ENCODE measurements at regions not wholly inside any gene's neighbourhood (a gene's known extent, or its start where the extent isn't known, plus 50 kb on each side); places are given as distances from the start of the nearest gene placed in this dataset.

DNA sequence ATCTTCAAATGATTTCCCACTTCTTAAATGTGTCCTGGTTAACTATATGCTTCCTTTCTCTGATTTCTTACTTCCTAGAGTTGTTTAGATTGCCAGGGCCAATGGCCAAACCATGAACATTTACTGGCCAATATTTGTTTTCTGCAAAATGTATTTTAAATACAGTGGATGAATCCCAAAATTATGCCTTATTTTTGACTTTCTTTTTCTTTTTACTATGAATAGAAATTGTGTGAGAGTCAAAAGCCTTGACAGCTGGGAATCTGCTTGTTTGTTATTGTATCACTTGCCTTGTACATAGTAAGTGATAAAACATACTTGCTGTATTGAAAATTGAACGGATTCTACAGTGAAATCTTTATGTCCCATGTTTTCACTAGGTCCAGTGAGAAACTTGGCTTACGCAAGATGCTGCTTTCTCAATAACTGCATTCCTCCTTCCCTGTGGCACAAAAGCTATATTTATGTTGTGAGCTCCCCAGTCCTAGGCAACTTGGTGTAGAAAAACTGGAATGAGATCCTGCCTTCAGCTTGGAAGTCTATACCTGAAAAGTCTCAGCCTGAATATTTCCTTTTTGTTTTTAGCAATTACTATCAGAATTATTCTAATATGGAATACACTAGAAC, 295.2 kb downstream of the EPHA7 start:
- H3K27ac ChIP-seq (ENCODE audit: low read length) = no peak overlapping the region
- WGBS (ENCODE audit: insufficient coverage, insufficient read length) = no CpG with 5 or more reads among the region's 2 CpGs
- DNase-seq (ENCODE audit: low read depth, low spot score) = no peak

GRCh38 chr6:93123585-93123984, 295.8 kb downstream of the EPHA7 start:
- H3K27ac ChIP-seq (ENCODE audit: low read length) = no peak overlapping the region
- WGBS (ENCODE audit: insufficient coverage, insufficient read length) = no CpG with 5 or more reads among the region's 2 CpGs
- peak; percentile 9 for DNase-seq (ENCODE audit: low read depth, low spot score)
- H3K9me3 ChIP-seq (ENCODE audit: control insufficient read depth, insufficient read depth, low read length) = no peaks in the 10 kb centered on the region
- no peaks in the 10 kb centered on the region for H3K27me3 ChIP-seq (ENCODE audit: control insufficient read depth, insufficient read depth, low read length)
- no peak overlapping the region for H3K4me3 ChIP-seq (ENCODE audit: low read length)
- H3K4me1 ChIP-seq (ENCODE audit: control insufficient read depth, insufficient read depth, low read length) = no peaks in the 10 kb centered on the region; the same call in 1 of the 2 replicates
- H3K36me3 ChIP-seq (ENCODE audit: control insufficient read depth, insufficient read depth, low read length) = no peaks in the 10 kb centered on the region

More for the DNA sequence above, 295.2 kb downstream of the EPHA7 start:
- Histone ChIP-seq H3K9me3 (ENCODE audit: control insufficient read depth, insufficient read depth, low read length) (no peaks in the 10 kb centered on the region), H3K4me1 (ENCODE audit: control insufficient read depth, insufficient read depth, low read length) (no peaks in the 10 kb centered on the region; the same call in 1 of the 2 replicates), H3K4me3 (ENCODE audit: low read length) (no peak overlapping the region), H3K36me3 (ENCODE audit: control insufficient read depth, insufficient read depth, low read length) (no peaks in the 10 kb centered on the region), H3K27me3 (ENCODE audit: control insufficient read depth, insufficient read depth, low read length) (no peaks in the 10 kb centered on the region)

GRCh38 chr6:93120154-93120742, 299.1 kb downstream of the EPHA7 start:
- peak; percentile 5 for DNase-seq (ENCODE audit: low read depth, low spot score)
- Histone ChIP-seq H3K4me1 (ENCODE audit: control insufficient read depth, insufficient read depth, low read length) (no peaks in the 10 kb centered on the region; the same call in 1 of the 2 replicates), H3K27ac (ENCODE audit: low read length) (no peak overlapping the region), H3K36me3 (ENCODE audit: control insufficient read depth, insufficient read depth, low read length) (no peaks in the 10 kb centered on the region), H3K4me3 (ENCODE audit: low read length) (no peak overlapping the region), H3K27me3 (ENCODE audit: control insufficient read depth, insufficient read depth, low read length) (no peaks in the 10 kb centered on the region), H3K9me3 (ENCODE audit: control insufficient read depth, insufficient read depth, low read length) (no peaks in the 10 kb centered on the region)
- no CpG with 5 or more reads among the region's 1 CpG for WGBS (ENCODE audit: insufficient coverage, insufficient read length)

DNA sequence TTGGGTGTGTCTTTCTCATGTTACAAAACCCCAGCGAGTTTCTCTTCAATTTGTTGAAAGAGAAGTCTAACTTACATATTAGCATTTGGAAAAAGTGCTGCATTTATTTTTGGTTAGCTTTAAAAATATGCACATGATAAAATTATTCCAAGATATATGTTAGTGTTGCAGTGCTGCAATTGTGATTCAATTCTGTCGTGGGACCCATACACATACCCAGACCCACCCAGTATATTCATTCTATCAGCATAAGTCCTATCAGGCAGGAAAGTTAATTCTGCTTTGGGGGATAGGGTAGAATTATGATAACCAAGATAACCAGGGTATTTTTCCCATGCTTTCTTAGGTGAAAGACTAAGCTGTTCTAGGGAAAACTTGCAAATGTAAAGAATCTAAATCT, 313.5 kb downstream of the EPHA7 start:
- WGBS (ENCODE audit: insufficient coverage, insufficient read length) = no CpG with 5 or more reads among the region's 2 CpGs
- no peak for DNase-seq (ENCODE audit: low read depth, low spot score)
- H3K36me3 ChIP-seq (ENCODE audit: control insufficient read depth, insufficient read depth, low read length) = no peaks in the 10 kb centered on the region
- H3K9me3 ChIP-seq (ENCODE audit: control insufficient read depth, insufficient read depth, low read length) = no peaks in the 10 kb centered on the region
- no peaks in the 10 kb centered on the region for H3K27me3 ChIP-seq (ENCODE audit: control insufficient read depth, insufficient read depth, low read length)
- no peak overlapping the region for H3K27ac ChIP-seq (ENCODE audit: low read length)
- no peak overlapping the region for H3K4me3 ChIP-seq (ENCODE audit: low read length)
- no peaks in the 10 kb centered on the region for H3K4me1 ChIP-seq (ENCODE audit: control insufficient read depth, insufficient read depth, low read length)

- Histone ChIP-seq H3K27me3 (ENCODE audit: control insufficient read depth, insufficient read depth, low read length) (no peaks in the 10 kb centered on the region), H3K36me3 (ENCODE audit: control insufficient read depth, insufficient read depth, low read length) (no peaks in the 10 kb centered on the region), H3K4me1 (ENCODE audit: control insufficient read depth, insufficient read depth, low read length) (no peaks in the 10 kb centered on the region), H3K4me3 (ENCODE audit: low read length) (no peak overlapping the region), H3K27ac (ENCODE audit: low read length) (no peak overlapping the region), H3K9me3 (ENCODE audit: control insufficient read depth, insufficient read depth, low read length) (no peaks in the 10 kb centered on the region)
- no CpG with 5 or more reads among the region's 3 CpGs for WGBS (ENCODE audit: insufficient coverage, insufficient read length)
- no peak for DNase-seq (ENCODE audit: low read depth, low spot score)
These were observed 314.3 kb downstream of the EPHA7 start for GRCh38 chr6:93105017-93105416.

GRCh38 chr6:93104195-93104817, 315.1 kb downstream of the EPHA7 start:
- Histone ChIP-seq H3K4me1 (ENCODE audit: control insufficient read depth, insufficient read depth, low read length) (no peaks in the 10 kb centered on the region), H3K9me3 (ENCODE audit: control insufficient read depth, insufficient read depth, low read length) (no peaks in the 10 kb centered on the region), H3K36me3 (ENCODE audit: control insufficient read depth, insufficient read depth, low read length) (no peaks in the 10 kb centered on the region), H3K27ac (ENCODE audit: low read length) (no peak overlapping the region), H3K4me3 (ENCODE audit: low read length) (no peak overlapping the region), H3K27me3 (ENCODE audit: control insufficient read depth, insufficient read depth, low read length) (no peaks in the 10 kb centered on the region)
- DNase-seq (ENCODE audit: low read depth, low spot score) = no peak
- no CpG with 5 or more reads among the region's 1 CpG for WGBS (ENCODE audit: insufficient coverage, insufficient read length)

DNA sequence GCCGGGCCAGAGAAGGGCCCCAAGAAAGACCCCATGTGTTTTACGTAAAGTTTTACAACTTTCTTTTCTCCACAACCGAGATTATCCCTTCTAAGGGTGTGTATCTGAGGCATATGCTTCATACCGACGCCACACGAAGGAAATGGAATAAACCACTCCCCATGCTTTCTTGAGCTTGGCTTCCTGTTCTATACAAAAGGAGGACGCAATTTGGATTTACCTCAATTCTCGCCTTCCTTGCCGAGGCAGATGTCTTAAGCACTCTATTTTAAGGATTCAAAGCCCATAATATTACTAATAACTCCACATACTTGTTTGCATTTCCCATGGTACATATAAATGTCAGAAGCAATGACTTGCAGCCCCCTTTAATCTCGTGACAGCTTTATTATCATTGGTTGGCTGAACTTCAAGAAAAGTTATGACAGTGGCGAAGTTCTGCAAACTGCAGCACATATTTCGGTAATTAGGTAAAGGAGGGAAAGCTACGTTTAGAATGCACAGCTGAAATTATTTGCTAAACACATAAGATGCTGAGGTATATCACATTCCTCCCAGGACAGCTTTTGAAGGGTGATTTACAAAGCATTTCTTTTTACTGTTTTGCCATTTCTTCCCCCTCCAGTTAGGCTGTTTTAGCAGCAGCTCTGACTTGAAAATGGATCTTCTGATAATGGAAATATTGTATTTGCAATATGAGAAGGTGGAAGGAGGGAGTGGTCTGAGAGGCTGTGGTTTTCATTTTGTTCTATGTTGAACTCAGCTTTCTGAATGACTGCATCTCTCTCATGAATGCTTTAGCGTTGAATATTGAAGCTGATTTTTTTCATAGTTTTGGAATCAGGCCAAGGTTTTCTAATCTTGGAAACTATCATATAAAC, 330.5 kb downstream of the EPHA7 start:
- H3K27me3 ChIP-seq (ENCODE audit: control insufficient read depth, insufficient read depth, low read length) = no peaks in the 10 kb centered on the region
- no peaks in the 10 kb centered on the region for H3K36me3 ChIP-seq (ENCODE audit: control insufficient read depth, insufficient read depth, low read length)
- no peaks in the 10 kb centered on the region for H3K4me1 ChIP-seq (ENCODE audit: control insufficient read depth, insufficient read depth, low read length)
- H3K27ac ChIP-seq (ENCODE audit: low read length) = no peak overlapping the region
- H3K9me3 ChIP-seq (ENCODE audit: control insufficient read depth, insufficient read depth, low read length) = no peaks in the 10 kb centered on the region
- no peak overlapping the region for H3K4me3 ChIP-seq (ENCODE audit: low read length)
- no CpG with 5 or more reads among the region's 14 CpGs for WGBS (ENCODE audit: insufficient coverage, insufficient read length)
- DNase-seq (ENCODE audit: low read depth, low spot score) = no peak

DNA sequence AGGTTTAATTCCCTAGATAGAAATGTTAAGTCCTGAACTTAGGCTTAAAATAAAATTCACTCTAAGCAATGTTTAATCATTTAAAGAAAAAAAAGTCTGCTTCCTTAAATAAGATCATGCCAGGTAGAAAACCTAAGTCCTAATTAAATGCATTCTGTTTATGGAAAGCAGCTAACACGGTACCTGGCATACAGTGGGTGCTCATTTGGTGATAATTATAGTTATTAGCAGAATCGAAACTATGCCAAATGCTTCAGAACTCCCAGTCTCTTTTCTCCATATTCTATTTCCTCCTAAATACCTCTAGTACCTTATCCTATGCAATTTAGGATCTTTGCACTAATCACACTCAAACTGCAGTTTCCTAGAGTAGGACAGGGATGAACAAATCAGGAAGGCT, 331.8 kb downstream of the EPHA7 start:
- Histone ChIP-seq H3K36me3 (ENCODE audit: control insufficient read depth, insufficient read depth, low read length) (no peaks in the 10 kb centered on the region), H3K4me1 (ENCODE audit: control insufficient read depth, insufficient read depth, low read length) (no peaks in the 10 kb centered on the region), H3K27ac (ENCODE audit: low read length) (no peak overlapping the region), H3K9me3 (ENCODE audit: control insufficient read depth, insufficient read depth, low read length) (no peaks in the 10 kb centered on the region), H3K27me3 (ENCODE audit: control insufficient read depth, insufficient read depth, low read length) (no peaks in the 10 kb centered on the region), H3K4me3 (ENCODE audit: low read length) (no peak overlapping the region)
- DNase-seq (ENCODE audit: low read depth, low spot score) = no peak
- no CpG with 5 or more reads among the region's 2 CpGs for WGBS (ENCODE audit: insufficient coverage, insufficient read length)

- Histone ChIP-seq H3K9me3 (ENCODE audit: control insufficient read depth, insufficient read depth, low read length) (no peaks in the 10 kb centered on the region), H3K27me3 (ENCODE audit: control insufficient read depth, insufficient read depth, low read length) (no peaks in the 10 kb centered on the region), H3K4me1 (ENCODE audit: control insufficient read depth, insufficient read depth, low read length) (no peaks in the 10 kb centered on the region), H3K36me3 (ENCODE audit: control insufficient read depth, insufficient read depth, low read length) (no peaks in the 10 kb centered on the region), H3K4me3 (ENCODE audit: low read length) (no peak overlapping the region), H3K27ac (ENCODE audit: low read length) (no peak overlapping the region)
- DNase-seq (ENCODE audit: low read depth, low spot score) = no peak
These were observed 333.0 kb downstream of the EPHA7 start for GRCh38 chr6:93086351-93086750.

Data from iPS DF 6.9 (cell line).